ENCODE measurements at regions not wholly inside any gene's neighbourhood (a gene's known extent, or its start where the extent isn't known, plus 50 kb on each side); places are given as distances from the start of the nearest gene placed in this dataset.

GRCh38 chr2:12955864-12956263 lies 239.1 kb downstream of the TRIB2 start (continued):
- TF ChIP-seq E2F5 (CRISPR knock-in tag; IDR thresholded peaks at IDR 0.05) (no peak), SOX15 (CRISPR knock-in tag; IDR thresholded peaks at IDR 0.05) (no peak)

GRCh38 chr2:12957251-12957650 lies 240.5 kb downstream of the TRIB2 start:
- H3K9me3 Mint-ChIP-seq: peaks cover 6% of the 10 kb centered on the region; the same call in 1 of the 2 replicates
- CTCF ChIA-PET: no interaction called here
- no peak overlapping the region for H3K27ac Mint-ChIP-seq
- POLR2A ChIA-PET: no interaction called here
- H3K36me3 Mint-ChIP-seq: no peaks in the 10 kb centered on the region
- H3K4me1 Mint-ChIP-seq: peaks cover 1% of the 10 kb centered on the region; the same call in 1 of the 2 replicates
- no peak for TF ChIP-seq FOXK1 (CRISPR knock-in tag; IDR thresholded peaks at IDR 0.05)
- TF ChIP-seq GTF2I (CRISPR knock-in tag; conservative IDR thresholded peaks at IDR 0.05): no peak
- TF ChIP-seq ATF3 (CRISPR knock-in tag; conservative IDR thresholded peaks at IDR 0.05): no peak
- TF ChIP-seq NR1H2 (CRISPR knock-in tag; IDR thresholded peaks at IDR 0.05): no peak
- TF ChIP-seq USF2 (CRISPR knock-in tag; IDR thresholded peaks at IDR 0.05): no peak
- no peak for TF ChIP-seq ZMAT4 (CRISPR knock-in tag; IDR thresholded peaks at IDR 0.05)
- no peak for TF ChIP-seq SMAD3 (CRISPR knock-in tag; IDR thresholded peaks at IDR 0.05; ENCODE audit: borderline replicate concordance)
- no peak for TF ChIP-seq USF1 (CRISPR knock-in tag; IDR thresholded peaks at IDR 0.05)
- no peak for TF ChIP-seq ZNF317 (CRISPR knock-in tag; IDR thresholded peaks at IDR 0.05; ENCODE audit: borderline replicate concordance, low read depth)
- no peak for TF ChIP-seq ZNF138 (CRISPR knock-in tag; conservative IDR thresholded peaks at IDR 0.05)
- no peak for TF ChIP-seq OVOL2 (CRISPR knock-in tag; IDR thresholded peaks at IDR 0.05; ENCODE audit: borderline replicate concordance)
- no peak for TF ChIP-seq JUN (CRISPR knock-in tag; IDR thresholded peaks at IDR 0.05)
- TF ChIP-seq HMGXB4 (CRISPR knock-in tag; IDR thresholded peaks at IDR 0.05): no peak
- no peak for TF ChIP-seq MAX (CRISPR knock-in tag; IDR thresholded peaks at IDR 0.05)
- H3K4me3 Mint-ChIP-seq: no peak overlapping the region
- ATAC-seq: no peak
- DNase-seq (ENCODE audit: low spot score): no peak
- H3K27me3 Mint-ChIP-seq (ENCODE audit: low read depth): no peaks in the 10 kb centered on the region

- Mint-ChIP-seq H3K36me3 (no peaks in the 10 kb centered on the region), H3K9me3 (peaks cover 6% of the 10 kb centered on the region; the same call in 1 of the 2 replicates), H3K4me3 (no peak overlapping the region), H3K4me1 (peaks cover 5% of the 10 kb centered on the region; the same call in 1 of the 2 replicates), H3K27me3 (ENCODE audit: low read depth) (no peaks in the 10 kb centered on the region), H3K27ac (no peak overlapping the region)
- TF ChIP-seq HMGA2 (CRISPR knock-in tag; IDR thresholded peaks at IDR 0.05) (no peak), PRDM15 (CRISPR knock-in tag; IDR thresholded peaks at IDR 0.05) (no peak), NR1H2 (CRISPR knock-in tag; IDR thresholded peaks at IDR 0.05) (no peak), USF2 (CRISPR knock-in tag; IDR thresholded peaks at IDR 0.05) (no peak), ZNF416 (CRISPR knock-in tag; IDR thresholded peaks at IDR 0.05) (no peak), MXD4 (CRISPR knock-in tag; IDR thresholded peaks at IDR 0.05; ENCODE audit: borderline replicate concordance) (no peak), ZNF512 (CRISPR knock-in tag; IDR thresholded peaks at IDR 0.05; ENCODE audit: borderline replicate concordance) (no peak), IRF2 (CRISPR knock-in tag; IDR thresholded peaks at IDR 0.05; ENCODE audit: borderline replicate concordance, low read depth) (no peak)
- ChIA-PET CTCF (no interaction called here), POLR2A (no interaction called here)
- DNase-seq (ENCODE audit: low spot score): no peak
- no peak for ATAC-seq
Measured at GRCh38 chr2:12959935-12960334, 243.2 kb downstream of the TRIB2 start.

All from WTC11 (cell line).